ENCODE measurements at regions not wholly inside any gene's neighbourhood (a gene's known extent, or its start where the extent isn't known, plus 50 kb on each side); places are given as distances from the start of the nearest gene placed in this dataset.

DNA sequence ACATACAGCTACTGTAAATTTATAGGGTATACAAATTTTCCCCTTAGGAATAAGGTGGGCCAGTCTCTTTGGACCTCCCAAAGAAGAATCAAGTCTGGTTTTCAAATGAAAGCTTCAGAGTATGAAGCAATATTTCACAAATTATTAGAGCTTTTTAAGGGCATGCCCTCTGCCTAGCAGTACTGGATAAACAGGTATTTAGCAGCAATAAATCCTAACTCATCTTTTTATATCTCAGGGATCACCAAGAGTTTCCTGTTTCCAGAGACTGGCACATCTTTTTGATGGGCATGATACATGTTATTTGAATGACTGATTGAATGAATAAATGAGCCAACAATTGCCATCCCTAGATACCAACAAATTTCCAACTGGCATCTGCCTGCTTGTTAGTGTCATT is 190.4 kb downstream of the NRIP1 start:
- no peaks in the 10 kb centered on the region for H3K36me3 ChIP-seq (ENCODE audit: insufficient read depth, low read length)
- H3K79me2 ChIP-seq (ENCODE audit: insufficient read depth, low read length) = no peaks in the 10 kb centered on the region
- no peak for TF ChIP-seq EZH2phosphoT487 (IDR thresholded peaks at IDR 0.05; ENCODE audit: borderline replicate concordance)
- TF ChIP-seq, protein P1, sequence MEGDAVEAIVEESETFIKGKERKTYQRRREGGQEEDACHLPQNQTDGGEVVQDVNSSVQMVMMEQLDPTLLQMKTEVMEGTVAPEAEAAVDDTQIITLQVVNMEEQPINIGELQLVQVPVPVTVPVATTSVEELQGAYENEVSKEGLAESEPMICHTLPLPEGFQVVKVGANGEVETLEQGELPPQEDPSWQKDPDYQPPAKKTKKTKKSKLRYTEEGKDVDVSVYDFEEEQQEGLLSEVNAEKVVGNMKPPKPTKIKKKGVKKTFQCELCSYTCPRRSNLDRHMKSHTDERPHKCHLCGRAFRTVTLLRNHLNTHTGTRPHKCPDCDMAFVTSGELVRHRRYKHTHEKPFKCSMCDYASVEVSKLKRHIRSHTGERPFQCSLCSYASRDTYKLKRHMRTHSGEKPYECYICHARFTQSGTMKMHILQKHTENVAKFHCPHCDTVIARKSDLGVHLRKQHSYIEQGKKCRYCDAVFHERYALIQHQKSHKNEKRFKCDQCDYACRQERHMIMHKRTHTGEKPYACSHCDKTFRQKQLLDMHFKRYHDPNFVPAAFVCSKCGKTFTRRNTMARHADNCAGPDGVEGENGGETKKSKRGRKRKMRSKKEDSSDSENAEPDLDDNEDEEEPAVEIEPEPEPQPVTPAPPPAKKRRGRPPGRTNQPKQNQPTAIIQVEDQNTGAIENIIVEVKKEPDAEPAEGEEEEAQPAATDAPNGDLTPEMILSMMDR (conservative IDR thresholded peaks at IDR 0.05; ENCODE audit: low read length) = no peak
- H3K4me1 ChIP-seq (ENCODE audit: insufficient read depth, low read length, poor library complexity, severe bottlenecking) = peaks cover 7% of the 10 kb centered on the region
- H3K9me3 ChIP-seq (ENCODE audit: insufficient read depth, low read depth, low read length) = no peaks in the 10 kb centered on the region
- no peaks in the 10 kb centered on the region for H3K9me2 ChIP-seq (replicated peaks; ENCODE audit: low read depth, low read length)
- H3K4me3 ChIP-seq (ENCODE audit: low read length, poor library complexity, severe bottlenecking) = no peak overlapping the region
- no peak overlapping the region for H3K4me2 ChIP-seq (ENCODE audit: low read depth, low read length, poor library complexity, severe bottlenecking)
- no peaks in the 10 kb centered on the region for H3K27me3 ChIP-seq (ENCODE audit: insufficient read depth, low read length, poor library complexity, severe bottlenecking)
- no peak overlapping the region for H3K9ac ChIP-seq (ENCODE audit: low read depth, low read length, poor library complexity, severe bottlenecking)
- H4K20me1 ChIP-seq (ENCODE audit: insufficient read depth, low read length, poor library complexity, severe bottlenecking) = no peaks in the 10 kb centered on the region
- no peak overlapping the region for H2AFZ ChIP-seq (ENCODE audit: low read length)
- H3F3A ChIP-seq (ENCODE audit: low read depth) = no peaks in the 10 kb centered on the region

DNA sequence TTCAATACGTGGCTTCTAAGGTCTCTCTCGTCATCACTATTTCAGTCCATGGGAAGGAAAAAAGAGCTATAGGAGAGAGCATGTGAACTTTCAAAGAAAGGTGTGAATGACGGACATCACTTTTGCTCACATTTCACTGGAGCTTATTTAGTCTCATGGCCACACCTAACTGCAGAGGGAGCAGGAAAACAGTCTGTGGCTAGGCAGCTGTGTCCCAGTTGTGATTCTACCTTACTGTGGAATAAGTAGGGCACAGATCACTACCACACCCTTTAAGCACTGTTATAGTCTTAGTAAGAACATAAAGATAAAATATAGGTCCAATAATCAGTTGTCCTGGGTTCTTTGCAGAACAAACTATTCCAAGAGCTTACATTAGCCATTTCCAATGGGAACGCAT is 192.9 kb downstream of the NRIP1 start:
- Histone ChIP-seq H3F3A (ENCODE audit: low read depth) (no peaks in the 10 kb centered on the region), H3K9me2 (replicated peaks; ENCODE audit: low read depth, low read length) (no peaks in the 10 kb centered on the region), H3K9me3 (ENCODE audit: insufficient read depth, low read depth, low read length) (no peaks in the 10 kb centered on the region), H3K4me2 (ENCODE audit: low read depth, low read length, poor library complexity, severe bottlenecking) (no peak overlapping the region), H3K36me3 (ENCODE audit: insufficient read depth, low read length) (no peaks in the 10 kb centered on the region), H3K79me2 (ENCODE audit: insufficient read depth, low read length) (no peaks in the 10 kb centered on the region), H3K4me1 (ENCODE audit: insufficient read depth, low read length, poor library complexity, severe bottlenecking) (no peaks in the 10 kb centered on the region), H4K20me1 (ENCODE audit: insufficient read depth, low read length, poor library complexity, severe bottlenecking) (no peaks in the 10 kb centered on the region), H3K4me3 (ENCODE audit: low read length, poor library complexity, severe bottlenecking) (no peak overlapping the region), H3K9ac (ENCODE audit: low read depth, low read length, poor library complexity, severe bottlenecking) (no peak overlapping the region), H2AFZ (ENCODE audit: low read length) (no peak overlapping the region), H3K27me3 (ENCODE audit: insufficient read depth, low read length, poor library complexity, severe bottlenecking) (no peaks in the 10 kb centered on the region)
- TF ChIP-seq, protein P1 (conservative IDR thresholded peaks at IDR 0.05; ENCODE audit: low read length) = no peak
- TF ChIP-seq EZH2phosphoT487 (IDR thresholded peaks at IDR 0.05; ENCODE audit: borderline replicate concordance) = no peak

DNA sequence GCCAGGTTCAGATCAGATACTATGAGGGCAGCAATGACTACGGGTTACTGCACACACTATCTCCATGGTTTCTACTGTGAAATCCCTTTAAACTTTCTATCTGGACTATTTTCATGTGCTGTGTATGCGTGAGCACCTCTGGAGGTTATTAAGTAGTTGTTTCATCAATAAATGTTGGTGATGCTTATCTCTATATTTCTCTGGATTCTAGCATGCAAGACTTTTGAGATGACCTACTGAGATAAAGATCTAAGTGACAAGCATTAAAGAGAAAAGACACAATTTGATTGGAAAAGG is 194.0 kb downstream of the NRIP1 start:
- H2AFZ ChIP-seq (ENCODE audit: low read length) = no peak overlapping the region
- TF ChIP-seq, protein P1 (conservative IDR thresholded peaks at IDR 0.05; ENCODE audit: low read length) = no peak
- TF ChIP-seq EZH2phosphoT487 (IDR thresholded peaks at IDR 0.05; ENCODE audit: borderline replicate concordance) = no peak
- no peaks in the 10 kb centered on the region for H3K36me3 ChIP-seq (ENCODE audit: insufficient read depth, low read length)
- H3K9me3 ChIP-seq (ENCODE audit: insufficient read depth, low read depth, low read length) = no peaks in the 10 kb centered on the region
- no peaks in the 10 kb centered on the region for H3K79me2 ChIP-seq (ENCODE audit: insufficient read depth, low read length)
- no peaks in the 10 kb centered on the region for H3K27me3 ChIP-seq (ENCODE audit: insufficient read depth, low read length, poor library complexity, severe bottlenecking)
- no peak overlapping the region for H3K9ac ChIP-seq (ENCODE audit: low read depth, low read length, poor library complexity, severe bottlenecking)
- H4K20me1 ChIP-seq (ENCODE audit: insufficient read depth, low read length, poor library complexity, severe bottlenecking) = no peaks in the 10 kb centered on the region
- H3K4me3 ChIP-seq (ENCODE audit: low read length, poor library complexity, severe bottlenecking) = no peak overlapping the region
- H3K4me2 ChIP-seq (ENCODE audit: low read depth, low read length, poor library complexity, severe bottlenecking) = no peak overlapping the region
- no peaks in the 10 kb centered on the region for H3K4me1 ChIP-seq (ENCODE audit: insufficient read depth, low read length, poor library complexity, severe bottlenecking)
- H3F3A ChIP-seq (ENCODE audit: low read depth) = no peaks in the 10 kb centered on the region
- no peaks in the 10 kb centered on the region for H3K9me2 ChIP-seq (replicated peaks; ENCODE audit: low read depth, low read length)

All from Loucy (cell line).